AML-193 (cell line): ENCODE measurements at regions not wholly inside any gene's neighbourhood (a gene's known extent, or its start where the extent isn't known, plus 50 kb on each side); places are given as distances from the start of the nearest gene placed in this dataset.
"Not testable (repeated sequence)": the region's sequence is repeated elsewhere in the genome, so short reads cannot be mapped to it uniquely, and the experiment has no call there.

ENCODE experiments used
- DNase-seq, 2 experiments: peaks; one replicate each; lab custom pipeline; 2025; lab: John Stamatoyannopoulos, UW

GRCh38 chr10:56104487-56104886 lies 256.6 kb downstream of the ZWINT start:
- DNase-seq: no peak

- no peak for DNase-seq
These were observed 264.9 kb downstream of the ZWINT start for GRCh38 chr10:56096226-56096517.

- no peak for DNase-seq
These were observed 265.4 kb downstream of the ZWINT start for GRCh38 chr10:56095506-56096225.

DNA sequence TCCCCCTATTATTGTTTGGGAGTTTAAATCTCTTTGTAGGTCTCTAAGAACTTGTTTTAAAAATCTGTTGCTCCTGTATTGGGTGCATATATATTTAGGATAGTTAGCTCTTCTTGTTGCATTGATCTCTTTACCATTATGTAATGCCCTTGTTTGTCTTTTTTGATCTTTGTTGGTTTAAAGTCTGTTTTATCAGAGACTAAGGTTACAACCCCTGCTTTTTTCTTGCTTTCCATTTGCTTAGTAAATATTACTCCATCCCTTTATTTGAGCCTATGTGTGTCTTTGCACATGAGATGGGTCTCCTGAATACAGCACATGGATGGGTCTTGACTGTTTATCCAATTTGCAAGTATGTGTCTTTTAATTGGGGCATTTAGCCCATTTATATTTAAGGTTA lies 267.4 kb downstream of the ZWINT start:
- not testable (repeated sequence) for DNase-seq

- DNase-seq: no peak
These were observed 269.2 kb downstream of the ZWINT start for GRCh38 chr10:56091872-56092271.

DNA sequence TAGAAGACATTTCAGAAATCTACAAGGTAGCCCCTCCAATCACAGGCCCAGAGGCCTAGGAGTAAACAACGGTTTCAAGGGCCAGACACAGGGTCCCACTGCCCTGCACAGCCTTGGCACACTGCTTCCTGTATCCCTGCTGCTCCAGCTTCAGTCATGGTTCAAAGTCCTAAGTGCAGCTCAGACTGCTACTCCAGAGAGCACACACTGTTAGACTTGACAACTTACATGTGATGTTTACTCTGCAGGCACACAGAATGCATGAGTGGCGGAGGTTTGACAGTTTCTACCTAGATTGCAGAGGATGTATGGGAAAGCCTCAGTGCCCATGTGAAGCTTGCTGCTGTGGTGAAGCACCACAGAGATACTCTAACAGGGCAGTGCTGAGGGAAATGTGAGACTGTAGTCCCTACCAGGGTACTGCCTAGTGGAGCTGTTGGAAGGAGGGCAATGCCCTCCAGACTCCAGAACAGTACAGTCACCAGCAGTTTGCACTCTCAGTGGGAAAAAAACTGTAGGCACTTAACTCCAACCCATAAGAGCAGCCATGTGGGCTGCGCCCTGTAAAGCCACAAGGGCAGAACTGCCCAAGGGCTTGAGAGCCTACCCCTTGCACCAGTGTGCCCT lies 270.0 kb downstream of the ZWINT start:
- DNase-seq: no peak

- no peak for DNase-seq
These were observed 275.5 kb downstream of the ZWINT start for GRCh38 chr10:56085406-56086122.

DNA sequence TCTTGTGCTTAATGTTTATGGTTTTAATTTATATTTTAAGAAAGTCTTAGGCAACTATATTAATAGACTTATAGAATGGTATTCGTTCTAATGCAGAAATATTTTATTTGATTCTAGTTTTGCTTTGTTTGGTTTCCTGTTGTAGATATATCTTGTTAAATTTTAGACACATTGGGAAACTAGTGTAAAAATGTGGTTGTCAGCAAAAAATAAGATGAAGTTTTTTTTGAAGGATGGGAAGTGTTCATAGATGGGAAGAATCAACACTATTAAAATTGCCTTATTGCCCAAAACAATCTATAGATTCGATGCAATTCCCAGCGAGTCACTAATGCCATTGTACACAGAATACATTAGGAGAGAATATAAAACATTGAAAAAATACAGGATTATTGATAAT lies 278.9 kb downstream of the ZWINT start:
- DNase-seq: no peak

DNA sequence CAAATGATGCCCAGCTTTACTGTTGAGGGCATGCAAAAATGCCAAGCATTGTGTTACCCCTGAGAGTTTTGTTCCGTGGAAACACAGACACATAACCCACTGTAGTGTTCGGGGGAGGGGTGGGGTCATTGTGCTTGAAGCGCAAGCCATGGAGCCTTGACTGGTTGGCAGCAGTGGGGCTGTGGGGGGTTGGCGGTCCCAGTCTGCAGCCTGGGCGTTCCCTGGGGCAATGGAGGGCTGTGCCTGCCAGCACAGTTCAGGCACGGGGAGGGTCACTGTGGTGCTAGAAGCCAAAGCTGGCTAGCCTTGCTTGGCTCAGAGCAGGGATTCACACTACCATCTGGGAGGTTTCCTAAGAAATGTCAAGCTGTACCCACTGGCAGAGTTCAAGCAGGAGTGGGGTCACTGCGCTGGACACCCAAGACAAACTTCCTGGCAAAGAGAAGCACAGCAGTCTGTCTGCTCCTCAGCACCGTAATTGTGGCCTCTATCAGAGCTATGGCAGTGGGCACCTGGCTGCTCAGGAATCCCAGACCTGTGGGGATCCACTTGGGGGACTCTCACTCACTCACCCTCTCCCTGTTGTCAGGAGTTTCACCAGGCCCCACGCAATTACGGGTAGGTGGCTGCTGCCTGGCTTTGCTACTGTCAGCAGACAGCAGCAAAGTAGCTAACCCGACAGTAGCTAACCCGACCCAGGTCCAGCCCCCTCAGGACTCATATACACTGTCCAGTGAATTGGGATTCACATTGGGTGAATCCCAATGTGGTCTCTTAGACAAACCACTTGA lies 292.4 kb downstream of the ZWINT start:
- DNase-seq: no peak

DNA sequence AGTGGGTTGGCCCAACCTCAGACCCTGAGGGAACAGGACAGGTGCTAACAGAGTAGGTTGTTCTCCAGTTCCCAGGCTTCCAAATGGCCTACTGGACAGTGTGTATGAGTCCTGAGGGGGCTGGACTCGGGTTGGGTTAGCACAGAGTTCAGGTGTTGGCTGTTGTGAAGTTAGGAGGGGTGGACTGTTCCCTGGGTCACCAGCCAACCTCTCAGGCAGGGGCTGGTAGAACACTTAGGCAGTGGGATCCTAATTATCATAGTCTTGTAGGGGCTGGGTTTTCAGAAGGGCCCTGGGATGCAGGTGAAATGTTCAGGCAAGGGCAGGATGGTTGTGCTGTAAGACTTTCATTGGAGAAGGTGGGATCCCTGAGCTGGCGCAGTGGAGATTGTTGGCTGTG lies 293.0 kb downstream of the ZWINT start:
- DNase-seq: no peak

GRCh38 chr10:56063642-56064041 lies 297.4 kb downstream of the ZWINT start:
- no peak for DNase-seq

DNA sequence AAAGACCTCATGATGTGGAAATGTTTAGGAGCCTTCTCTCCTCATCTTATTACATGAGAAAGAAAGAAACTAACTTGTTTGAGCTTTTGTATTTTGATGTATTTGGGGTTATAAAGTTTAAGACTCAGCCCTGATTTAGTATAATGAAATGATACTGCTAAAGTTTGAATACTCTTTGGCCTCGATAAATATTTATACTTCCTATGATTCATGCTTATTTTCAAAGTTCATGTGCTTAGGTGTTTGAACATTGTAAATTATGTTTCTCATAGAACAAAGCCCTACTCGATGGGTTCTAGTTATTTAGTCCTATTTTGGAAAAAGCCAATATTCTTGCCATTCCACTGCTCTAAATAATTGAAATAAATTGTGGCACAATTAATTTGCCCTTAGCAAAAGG lies 303.2 kb downstream of the ZWINT start:
- DNase-seq: no peak

- DNase-seq: no peak
These were observed 325.6 kb downstream of the ZWINT start for GRCh38 chr10:56035489-56035888.

DNA sequence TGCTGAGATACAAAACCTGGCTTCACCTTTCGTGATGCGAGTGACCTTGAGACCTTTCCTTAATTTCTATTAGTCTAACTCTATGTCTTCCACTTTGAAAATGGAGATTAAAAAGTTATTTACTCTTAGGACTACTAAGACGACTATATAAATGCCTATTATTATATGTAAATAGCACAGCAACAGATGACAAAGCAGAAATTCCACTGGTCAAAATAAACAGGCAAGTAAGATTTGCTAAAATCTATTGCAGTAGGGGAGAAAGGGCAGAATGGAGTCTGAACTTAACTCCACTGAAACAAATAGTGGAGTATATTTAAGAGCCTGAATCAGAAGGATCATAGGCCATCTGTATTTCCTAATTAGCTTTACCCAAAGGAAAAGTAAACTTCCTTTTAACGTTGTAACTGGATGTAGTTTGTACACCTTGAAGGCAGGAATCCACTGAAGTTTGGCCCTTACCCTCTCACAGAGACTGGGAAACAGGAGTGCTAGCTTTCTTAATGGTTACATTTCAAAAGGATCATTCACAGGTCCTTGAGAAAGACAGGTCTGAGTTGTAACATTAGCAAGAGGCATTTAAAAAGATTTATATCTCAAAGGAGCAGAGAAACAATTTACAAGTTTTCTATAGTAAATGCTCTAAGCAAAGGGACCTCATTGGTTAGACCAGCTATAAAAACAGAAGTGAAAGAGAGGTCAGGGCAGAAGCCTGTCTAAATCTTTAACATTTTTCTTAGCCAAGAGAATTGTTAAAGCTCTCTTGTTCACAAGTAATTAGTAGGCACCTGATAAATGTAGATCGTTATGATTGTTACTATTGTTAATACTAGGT lies 332.5 kb downstream of the ZWINT start:
- no peak for DNase-seq

GRCh38 chr10:56012101-56012500 lies 349.0 kb downstream of the ZWINT start:
- no peak for DNase-seq

DNA sequence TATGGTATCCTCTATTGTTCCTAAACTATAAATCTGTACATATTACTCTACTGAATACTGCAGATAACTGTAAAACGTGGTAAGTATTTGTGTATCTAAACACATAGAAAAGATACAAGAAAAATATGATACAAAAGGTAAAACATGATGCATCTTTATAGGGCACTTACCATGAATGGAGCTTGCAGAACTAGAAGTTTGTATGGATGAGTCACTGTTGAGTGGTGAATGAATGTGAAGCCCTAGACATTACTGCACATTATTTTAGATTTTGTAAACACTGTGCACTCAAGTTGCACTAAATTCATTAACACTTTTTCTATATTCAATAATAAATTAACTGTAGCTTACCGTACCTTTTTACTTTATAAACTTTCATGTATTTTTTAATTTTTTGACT lies 357.5 kb downstream of the ZWINT start:
- no peak for DNase-seq

- DNase-seq: no peak
These were observed 371.9 kb downstream of the ZWINT start for GRCh38 chr10:55989188-55989587.

GRCh38 chr10:55979203-55979602 lies 381.9 kb downstream of the ZWINT start:
- no peak for DNase-seq

DNA sequence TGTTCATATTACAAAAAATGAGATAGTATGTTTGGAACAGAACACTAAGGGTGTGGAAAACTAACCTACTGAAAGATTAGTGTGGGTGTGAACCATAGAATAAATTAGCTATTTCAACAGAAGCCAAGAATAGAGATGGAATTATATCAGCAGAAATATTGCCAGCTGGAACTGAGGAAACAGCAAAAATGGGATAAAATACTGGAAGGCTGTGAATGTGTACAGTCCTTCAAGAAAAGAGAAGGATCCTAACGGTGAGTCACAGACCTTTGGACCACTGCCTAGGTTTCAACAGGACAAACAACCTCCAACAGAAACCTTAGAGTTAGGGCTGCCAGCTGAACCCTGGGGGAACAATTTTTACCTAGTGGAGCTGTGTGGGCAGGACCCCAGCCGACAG lies 395.0 kb downstream of the ZWINT start:
- no peak for DNase-seq

- no peak for DNase-seq
These were observed 417.7 kb downstream of the ZWINT start for GRCh38 chr10:55943403-55943802.

DNA sequence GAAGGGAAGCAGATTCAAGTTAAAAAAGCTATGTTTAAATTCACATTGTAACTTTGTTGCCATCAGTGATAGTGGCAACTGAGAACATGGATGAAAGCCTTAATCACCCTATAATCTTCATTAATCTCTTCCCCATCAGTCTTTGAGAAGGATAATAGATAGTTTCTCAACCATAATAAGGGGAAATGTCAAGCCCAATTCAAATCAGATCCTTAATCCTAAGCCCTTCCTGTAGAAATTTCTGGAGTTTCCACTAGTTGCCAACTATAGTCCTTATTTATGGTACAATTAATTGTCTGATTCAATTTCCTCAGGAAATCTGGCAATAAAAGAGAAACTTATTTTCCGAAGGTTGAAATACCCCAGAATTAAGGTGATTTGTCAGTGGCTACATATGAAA lies 431.8 kb downstream of the ZWINT start:
- DNase-seq: no peak
